KMS-11 (cell line): ENCODE measurements at regions not wholly inside any gene's neighbourhood (a gene's known extent, or its start where the extent isn't known, plus 50 kb on each side); places are given as distances from the start of the nearest gene placed in this dataset.

Experiments used
- H2AFZ ChIP-seq: fragments of 200-600 bp; sonication (generic); 2 replicates; pipeline ENCODE4 v1.6.1; 2016; ENCODE audit warnings: antibody characterized with exemption, mixed run types, low read depth
- H3K27ac ChIP-seq: fragments of 200-600 bp; sonication (generic); 2 replicates; pipeline ENCODE4 v1.6.1; 2016; ENCODE audit warnings: mild to moderate bottlenecking, mixed run types
- H3K27me3 ChIP-seq: fragments of 200-600 bp; sonication (generic); 2 replicates; pipeline ENCODE4 v1.6.1; 2017; ENCODE audit warnings: mild to moderate bottlenecking, low read depth, mixed run types, moderate library complexity; ENCODE audit not compliant: insufficient read depth
- H3K36me3 ChIP-seq: fragments of 200-600 bp; sonication (generic); 2 replicates; pipeline ENCODE4 v1.6.1; 2017; ENCODE audit warnings: mild to moderate bottlenecking, mixed run types; ENCODE audit not compliant: insufficient read depth
- H3K4me1 ChIP-seq: fragments of 200-600 bp; sonication (generic); 2 replicates; pipeline ENCODE4 v1.6.1; 2016; ENCODE audit warnings: mild to moderate bottlenecking, low read depth, mixed run types; ENCODE audit not compliant: poor library complexity, severe bottlenecking
- H3K4me2 ChIP-seq: fragments of 200-600 bp; sonication (generic); 2 replicates; pipeline ENCODE4 v1.7.0; 2016; ENCODE audit warnings: mild to moderate bottlenecking, mixed run types
- H3K4me3 ChIP-seq: fragments of 200-600 bp; sonication (generic); IDR thresholded peaks from 2 replicates; pipeline ENCODE4 v1.6.1; 2017; ENCODE audit warnings: low read depth, low read length, mixed read lengths; ENCODE audit not compliant: insufficient read depth
- H3K79me2 ChIP-seq: fragments of 200-600 bp; sonication (generic); 2 replicates; pipeline ENCODE4 v1.6.1; 2016; ENCODE audit warnings: low read depth, mixed run types; ENCODE audit not compliant: insufficient read depth
- H3K9ac ChIP-seq: fragments of 200-600 bp; sonication (generic); 2 replicates; pipeline ENCODE4 v1.6.1; 2016; ENCODE audit warnings: mild to moderate bottlenecking, mixed run types
- H4K20me1 ChIP-seq: fragments of 200-600 bp; sonication (generic); 2 replicates; pipeline ENCODE4 v1.6.1; 2016; ENCODE audit warnings: mild to moderate bottlenecking, mixed run types; ENCODE audit not compliant: insufficient read depth
- CTCF ChIP-seq: fragments of 200-600 bp; sonication (generic); conservative IDR thresholded peaks from 2 replicates; pipeline ENCODE4 v1.6.1; 2017; ENCODE audit warnings: low read depth, mild to moderate bottlenecking, antibody characterized with exemption, low read length, moderate library complexity, mixed read lengths

GRCh38 chr3:64916192-64916798, 228.5 kb upstream of the ADAMTS9 start:
- Histone ChIP-seq H3K79me2 (no peaks in the 10 kb centered on the region), H3K4me3 (no peak overlapping the region), H3K36me3 (no peaks in the 10 kb centered on the region), H2AFZ (no peak overlapping the region), H3K4me2 (no peak overlapping the region), H3K27ac (no peak overlapping the region), H3K9ac (no peak overlapping the region), H4K20me1 (no peaks in the 10 kb centered on the region), H3K27me3 (no peaks in the 10 kb centered on the region), H3K4me1 (no peaks in the 10 kb centered on the region)
- no peak for TF ChIP-seq CTCF

- no peak overlapping the region for H3K9ac ChIP-seq
- no peak for TF ChIP-seq CTCF
- H3K4me2 ChIP-seq, result no peak overlapping the region
- no peak overlapping the region for H3K27ac ChIP-seq
- H3K36me3 ChIP-seq, result no peaks in the 10 kb centered on the region
- H2AFZ ChIP-seq, result no peak overlapping the region
- no peaks in the 10 kb centered on the region for H4K20me1 ChIP-seq
- H3K27me3 ChIP-seq, result no peaks in the 10 kb centered on the region
- no peak overlapping the region for H3K4me3 ChIP-seq
- H3K79me2 ChIP-seq, result no peaks in the 10 kb centered on the region
- H3K4me1 ChIP-seq, result no peaks in the 10 kb centered on the region
These were observed 228.0 kb upstream of the ADAMTS9 start for GRCh38 chr3:64915778-64916177.

GRCh38 chr3:64913515-64913914, 225.7 kb upstream of the ADAMTS9 start:
- Histone ChIP-seq H2AFZ (no peak overlapping the region), H3K79me2 (no peaks in the 10 kb centered on the region), H3K27me3 (no peaks in the 10 kb centered on the region), H3K36me3 (no peaks in the 10 kb centered on the region), H3K27ac (no peak overlapping the region), H3K9ac (no peak overlapping the region), H3K4me2 (no peak overlapping the region), H3K4me3 (no peak overlapping the region), H4K20me1 (no peaks in the 10 kb centered on the region), H3K4me1 (no peaks in the 10 kb centered on the region)
- no peak for TF ChIP-seq CTCF

- Histone ChIP-seq H3K79me2 (no peaks in the 10 kb centered on the region), H3K4me3 (no peak overlapping the region), H3K27ac (no peak overlapping the region), H3K4me1 (no peaks in the 10 kb centered on the region), H3K27me3 (no peaks in the 10 kb centered on the region), H2AFZ (no peak overlapping the region), H3K9ac (no peak overlapping the region), H3K36me3 (no peaks in the 10 kb centered on the region), H4K20me1 (no peaks in the 10 kb centered on the region), H3K4me2 (no peak overlapping the region)
- TF ChIP-seq CTCF, result no peak
These were observed 223.3 kb upstream of the ADAMTS9 start for GRCh38 chr3:64911138-64911537.
